KMS-11 (cell line): ENCODE measurements at regions not wholly inside any gene's neighbourhood (a gene's known extent, or its start where the extent isn't known, plus 50 kb on each side); places are given as distances from the start of the nearest gene placed in this dataset.

Experiments
- H2AFZ ChIP-seq: fragments of 200-600 bp; sonication (generic); 2 replicates; pipeline ENCODE4 v1.6.1; 2016; ENCODE audit warnings: antibody characterized with exemption, mixed run types, low read depth
- H3K27ac ChIP-seq: fragments of 200-600 bp; sonication (generic); 2 replicates; pipeline ENCODE4 v1.6.1; 2016; ENCODE audit warnings: mild to moderate bottlenecking, mixed run types
- H3K27me3 ChIP-seq: fragments of 200-600 bp; sonication (generic); 2 replicates; pipeline ENCODE4 v1.6.1; 2017; ENCODE audit warnings: mild to moderate bottlenecking, low read depth, mixed run types, moderate library complexity; ENCODE audit not compliant: insufficient read depth
- H3K36me3 ChIP-seq: fragments of 200-600 bp; sonication (generic); 2 replicates; pipeline ENCODE4 v1.6.1; 2017; ENCODE audit warnings: mild to moderate bottlenecking, mixed run types; ENCODE audit not compliant: insufficient read depth
- H3K4me1 ChIP-seq: fragments of 200-600 bp; sonication (generic); 2 replicates; pipeline ENCODE4 v1.6.1; 2016; ENCODE audit warnings: mild to moderate bottlenecking, low read depth, mixed run types; ENCODE audit not compliant: poor library complexity, severe bottlenecking
- H3K4me2 ChIP-seq: fragments of 200-600 bp; sonication (generic); 2 replicates; pipeline ENCODE4 v1.7.0; 2016; ENCODE audit warnings: mild to moderate bottlenecking, mixed run types
- H3K4me3 ChIP-seq: fragments of 200-600 bp; sonication (generic); IDR thresholded peaks from 2 replicates; pipeline ENCODE4 v1.6.1; 2017; ENCODE audit warnings: low read depth, low read length, mixed read lengths; ENCODE audit not compliant: insufficient read depth
- H3K79me2 ChIP-seq: fragments of 200-600 bp; sonication (generic); 2 replicates; pipeline ENCODE4 v1.6.1; 2016; ENCODE audit warnings: low read depth, mixed run types; ENCODE audit not compliant: insufficient read depth
- H3K9ac ChIP-seq: fragments of 200-600 bp; sonication (generic); 2 replicates; pipeline ENCODE4 v1.6.1; 2016; ENCODE audit warnings: mild to moderate bottlenecking, mixed run types
- H4K20me1 ChIP-seq: fragments of 200-600 bp; sonication (generic); 2 replicates; pipeline ENCODE4 v1.6.1; 2016; ENCODE audit warnings: mild to moderate bottlenecking, mixed run types; ENCODE audit not compliant: insufficient read depth
- CTCF ChIP-seq: fragments of 200-600 bp; sonication (generic); conservative IDR thresholded peaks from 2 replicates; pipeline ENCODE4 v1.6.1; 2017; ENCODE audit warnings: low read depth, mild to moderate bottlenecking, antibody characterized with exemption, low read length, moderate library complexity, mixed read lengths

GRCh38 chr14:21940887-21941856, 267.6 kb upstream of the OR4E1 start:
- Histone ChIP-seq H3K27me3 (no peaks in the 10 kb centered on the region), H3K27ac (no peak overlapping the region), H4K20me1 (no peaks in the 10 kb centered on the region), H3K36me3 (no peaks in the 10 kb centered on the region), H3K4me1 (no peaks in the 10 kb centered on the region), H3K4me3 (no peak overlapping the region), H3K9ac (no peak overlapping the region), H3K4me2 (no peak overlapping the region; the same call in 1 of the 2 replicates), H2AFZ (peak overlapping the region; percentile 18), H3K79me2 (no peaks in the 10 kb centered on the region)
- TF ChIP-seq CTCF: peak; percentile 66

- H3K36me3 ChIP-seq: no peaks in the 10 kb centered on the region
- H4K20me1 ChIP-seq: no peaks in the 10 kb centered on the region
Measured at GRCh38 chr14:21939836-21940235, 266.2 kb upstream of the OR4E1 start.

GRCh38 chr14:21937996-21938395, 264.4 kb upstream of the OR4E1 start:
- H3K4me2 ChIP-seq: no peak overlapping the region
- no peaks in the 10 kb centered on the region for H3K27me3 ChIP-seq
- H3K36me3 ChIP-seq: no peaks in the 10 kb centered on the region
- H3K9ac ChIP-seq: no peak overlapping the region
- no peak for TF ChIP-seq CTCF
- no peak overlapping the region for H2AFZ ChIP-seq
- H3K27ac ChIP-seq: no peak overlapping the region
- no peaks in the 10 kb centered on the region for H3K79me2 ChIP-seq
- H3K4me1 ChIP-seq: no peaks in the 10 kb centered on the region
- H4K20me1 ChIP-seq: no peaks in the 10 kb centered on the region
- no peak overlapping the region for H3K4me3 ChIP-seq

More at GRCh38 chr14:21939836-21940235, 266.2 kb upstream of the OR4E1 start:
- no peaks in the 10 kb centered on the region for H3K79me2 ChIP-seq
- no peak overlapping the region for H3K4me3 ChIP-seq
- no peak overlapping the region for H3K27ac ChIP-seq
- H3K4me2 ChIP-seq: no peak overlapping the region
- TF ChIP-seq CTCF: no peak
- no peak overlapping the region for H2AFZ ChIP-seq
- no peaks in the 10 kb centered on the region for H3K4me1 ChIP-seq
- H3K9ac ChIP-seq: no peak overlapping the region
- no peaks in the 10 kb centered on the region for H3K27me3 ChIP-seq

GRCh38 chr14:21933681-21934080, 260.1 kb upstream of the OR4E1 start:
- no peaks in the 10 kb centered on the region for H3K79me2 ChIP-seq
- H3K27ac ChIP-seq: no peak overlapping the region
- H3K4me3 ChIP-seq: no peak overlapping the region
- peaks cover 5% of the 10 kb centered on the region for H3K4me1 ChIP-seq
- no peak overlapping the region for H3K9ac ChIP-seq
- no peak overlapping the region for H2AFZ ChIP-seq
- no peak overlapping the region for H3K4me2 ChIP-seq
- TF ChIP-seq CTCF: no peak
- H3K36me3 ChIP-seq: no peaks in the 10 kb centered on the region
- no peaks in the 10 kb centered on the region for H3K27me3 ChIP-seq
- no peaks in the 10 kb centered on the region for H4K20me1 ChIP-seq
